Stimulated activated CD8-positive, alpha-beta memory T cell treated with anti-CD3 and anti-CD28 coated beads, Interleukin-2, amount 100 ng/mL, for 48 hours (primary cell): ENCODE measurements at regions not wholly inside any gene's neighbourhood (a gene's known extent, or its start where the extent isn't known, plus 50 kb on each side); places are given as distances from the start of the nearest gene placed in this dataset.
"Not testable (repeated sequence)": the region's sequence is repeated elsewhere in the genome, so short reads cannot be mapped to it uniquely, and the experiment has no call there.

Experiments used
- DNase-seq, 2 donors: peaks; one replicate each; pipeline ENCODE4 v3.0.0-alpha.2; 2020; ENCODE audit warnings: low read depth in 2 of 2

DNA sequence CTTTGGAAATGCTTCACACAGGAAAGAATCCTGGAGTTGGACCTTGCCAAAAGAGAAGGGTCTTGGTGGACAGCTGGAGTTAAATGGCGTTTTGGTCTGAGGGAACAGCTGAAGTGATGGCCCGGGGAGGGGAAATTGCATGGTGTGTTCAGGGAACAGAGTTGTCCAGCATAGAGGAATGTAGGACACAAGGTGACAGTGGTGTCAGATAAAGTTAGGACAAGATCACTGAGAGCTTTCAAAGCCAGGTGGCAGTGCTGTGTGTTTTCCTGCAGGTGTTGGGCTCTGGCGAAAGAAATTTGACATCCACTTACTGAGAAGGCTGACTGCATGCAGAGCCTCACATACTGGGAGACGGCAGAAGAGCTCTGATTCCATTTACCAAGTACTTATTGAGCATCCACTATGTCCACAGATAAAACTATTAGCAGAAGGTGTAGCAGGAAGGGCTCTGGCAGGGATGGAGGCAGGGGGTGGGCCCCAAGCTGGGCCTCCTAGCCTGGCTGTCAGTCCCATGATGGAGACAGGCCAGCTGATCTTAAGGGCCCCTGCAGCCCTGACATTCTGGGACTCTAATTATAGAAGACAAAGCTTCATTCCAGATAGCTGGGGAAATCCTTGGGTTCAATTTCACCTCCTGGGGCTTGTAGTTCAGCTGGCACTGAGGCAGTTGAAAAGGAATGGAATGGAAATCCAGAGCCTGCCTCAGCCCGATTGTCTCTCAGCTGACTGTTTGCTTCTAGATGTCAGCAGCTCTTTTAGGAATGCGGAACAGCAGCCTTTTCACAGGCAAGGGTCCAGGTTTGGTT is 150.2 kb upstream of the MAMLD1 start:
- no peak for DNase-seq

DNA sequence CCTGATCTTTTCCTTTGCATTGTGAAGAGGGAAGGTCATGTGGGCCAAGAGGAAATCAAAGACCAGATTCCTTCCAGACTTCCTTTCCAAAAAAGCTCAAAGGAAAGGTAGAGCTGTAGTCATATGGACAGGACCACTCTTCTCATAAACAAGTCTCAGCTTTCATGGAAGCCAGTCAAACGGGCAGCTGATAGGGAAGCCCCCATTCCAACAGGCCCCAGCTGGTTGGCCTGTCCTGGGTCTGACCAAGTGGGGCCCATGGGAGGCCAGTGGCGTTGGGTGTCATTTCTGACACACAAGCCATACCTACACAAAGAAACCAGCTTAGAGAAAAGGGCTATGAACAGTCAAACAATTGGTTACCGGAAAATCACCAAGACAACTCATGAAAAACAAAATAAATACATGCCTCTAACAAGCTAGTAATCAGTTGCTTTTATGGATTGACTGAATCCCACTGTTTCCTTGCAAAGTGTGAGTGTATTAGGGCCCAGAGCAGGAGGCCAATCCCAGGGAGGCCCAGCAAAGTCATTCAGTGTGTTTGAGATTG is 149.6 kb upstream of the MAMLD1 start:
- DNase-seq: no peak

DNA sequence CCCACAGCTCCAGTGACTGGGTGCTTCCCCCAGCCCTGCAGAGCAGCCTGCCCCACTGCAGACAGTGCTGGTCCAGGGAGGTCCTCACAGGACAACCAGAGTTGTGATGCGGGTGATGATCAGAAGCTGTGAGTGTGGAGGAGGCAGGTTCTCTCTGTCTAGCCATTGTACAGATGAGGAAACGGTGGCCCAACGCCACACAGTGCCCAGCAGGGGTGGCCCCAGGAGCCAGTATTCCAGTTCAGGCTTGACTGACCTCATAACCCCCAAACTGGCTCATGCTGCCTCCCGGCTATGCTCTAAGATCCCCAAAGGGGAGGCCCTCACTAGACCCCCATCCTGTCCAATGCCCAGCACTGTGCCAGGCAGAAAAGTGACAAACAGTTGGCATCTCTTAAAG is 147.1 kb upstream of the MAMLD1 start:
- not testable (repeated sequence) for DNase-seq

DNA sequence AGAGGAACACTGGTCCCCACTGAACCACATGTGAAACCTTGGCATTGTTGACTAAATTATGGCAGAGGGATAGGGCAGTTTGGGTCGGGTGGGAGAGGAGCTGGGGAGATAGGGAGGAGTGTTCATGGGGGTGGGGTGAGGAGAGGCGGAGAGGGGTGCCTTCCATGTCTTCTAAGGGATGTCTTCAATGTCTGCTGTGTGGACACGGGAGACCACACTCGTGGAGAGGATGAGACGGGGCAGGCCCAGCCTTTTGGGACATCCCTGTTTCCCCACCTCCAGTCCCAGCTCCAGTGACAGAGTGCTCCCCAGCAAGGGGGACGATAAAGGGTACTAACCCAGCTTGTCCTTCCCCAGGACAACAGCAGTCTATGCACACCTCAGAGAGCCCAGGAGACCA is 146.4 kb upstream of the MAMLD1 start:
- no peak for DNase-seq

DNA sequence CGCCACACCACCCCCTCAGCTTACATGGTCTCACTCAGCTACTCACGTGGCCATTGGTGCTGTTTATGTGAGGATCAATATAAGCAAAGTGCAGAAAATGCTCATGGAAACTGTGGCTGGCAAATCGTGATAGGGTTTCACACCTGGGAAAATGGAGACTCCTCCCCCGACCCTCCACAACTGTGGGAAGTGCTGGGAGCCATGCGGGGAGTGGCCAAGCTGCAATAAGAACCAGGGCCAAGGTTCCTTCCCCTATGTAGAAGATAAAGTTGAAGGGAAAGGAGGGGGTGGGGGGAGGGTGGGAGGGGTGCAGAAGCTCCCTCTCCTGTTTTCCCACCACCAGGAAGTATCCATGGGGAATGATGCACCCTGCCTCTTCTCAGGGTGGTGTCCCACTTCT is 145.5 kb upstream of the MAMLD1 start:
- DNase-seq: no peak

DNA sequence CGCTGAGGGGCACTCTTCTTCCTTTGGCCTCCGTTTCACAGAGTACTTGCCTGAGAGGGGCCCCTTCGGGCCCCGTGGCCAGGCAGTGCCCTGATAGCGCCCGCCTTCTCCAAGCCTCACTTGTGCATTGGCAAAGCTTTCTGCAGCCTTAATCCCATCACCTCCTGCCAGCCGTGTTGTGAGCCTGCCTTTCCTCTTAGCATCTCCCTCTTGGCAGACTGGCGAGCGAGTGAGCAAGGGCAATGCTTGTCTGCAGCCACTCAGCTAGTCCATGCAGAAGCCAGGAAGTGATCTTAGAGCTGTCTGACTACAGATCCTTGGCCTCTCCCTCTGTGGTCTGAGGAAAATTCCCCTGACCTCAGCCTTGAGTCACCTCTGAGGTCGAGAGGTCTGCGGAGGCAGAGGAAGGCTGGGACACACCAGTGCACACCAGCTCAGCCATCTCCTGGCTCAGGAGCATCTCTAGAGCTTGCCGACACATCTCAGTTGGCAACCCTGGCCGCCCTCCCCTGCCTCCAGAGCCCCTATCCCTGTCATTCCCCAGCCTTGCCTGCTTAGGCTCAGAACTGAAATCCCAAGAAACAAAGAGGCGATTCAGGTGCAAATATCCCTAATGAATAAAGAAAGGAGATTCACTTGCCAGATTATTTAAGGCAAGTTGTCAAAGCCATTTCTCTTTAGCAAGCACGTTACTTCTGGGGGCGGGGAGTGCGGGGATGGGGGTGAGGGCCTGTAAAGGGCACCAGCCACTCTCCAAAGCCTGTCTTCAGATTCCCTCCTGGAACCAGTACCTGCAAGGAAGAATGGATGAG is 143.5 kb upstream of the MAMLD1 start:
- no peak for DNase-seq

DNA sequence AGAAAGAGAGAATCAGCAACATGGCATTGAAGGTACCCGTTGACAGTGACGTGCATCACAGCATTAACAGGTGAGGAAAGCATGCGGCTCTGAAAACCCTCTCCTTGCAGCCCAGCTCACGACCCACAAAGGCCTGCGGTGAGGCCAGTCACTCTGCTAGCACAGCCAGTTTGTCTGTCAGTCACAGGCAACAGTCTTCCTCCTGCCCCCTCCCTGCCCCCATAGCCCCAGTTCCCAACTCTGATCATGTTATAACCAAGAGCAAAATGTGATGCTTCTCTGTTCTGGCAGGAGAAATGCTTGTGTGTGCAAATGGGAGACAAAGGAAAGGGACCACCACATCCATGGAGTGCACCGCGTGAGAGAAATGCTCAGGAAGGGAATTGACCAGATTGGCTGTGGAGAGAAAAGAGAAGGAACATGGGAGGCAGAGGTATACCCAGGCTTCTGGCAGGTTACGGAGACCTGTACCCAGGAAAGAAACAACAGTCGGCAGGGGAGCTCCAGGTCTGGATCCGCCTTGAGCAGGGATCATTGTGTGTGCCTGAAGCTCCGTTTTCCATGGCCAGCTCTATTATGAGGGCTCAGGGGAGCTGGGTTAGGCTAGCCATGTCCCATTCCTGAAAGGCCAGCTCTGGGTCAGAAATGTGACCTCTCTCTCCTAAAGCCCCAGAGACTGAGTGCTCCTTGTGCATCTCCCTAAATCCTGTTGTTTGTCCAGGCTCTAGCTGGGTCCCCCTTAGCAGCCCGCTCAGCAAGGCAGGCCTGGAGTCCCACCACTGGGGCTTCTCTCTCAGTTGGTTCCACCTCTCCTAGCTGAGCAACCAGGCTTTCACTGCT is 139.7 kb upstream of the MAMLD1 start:
- no peak for DNase-seq

DNA sequence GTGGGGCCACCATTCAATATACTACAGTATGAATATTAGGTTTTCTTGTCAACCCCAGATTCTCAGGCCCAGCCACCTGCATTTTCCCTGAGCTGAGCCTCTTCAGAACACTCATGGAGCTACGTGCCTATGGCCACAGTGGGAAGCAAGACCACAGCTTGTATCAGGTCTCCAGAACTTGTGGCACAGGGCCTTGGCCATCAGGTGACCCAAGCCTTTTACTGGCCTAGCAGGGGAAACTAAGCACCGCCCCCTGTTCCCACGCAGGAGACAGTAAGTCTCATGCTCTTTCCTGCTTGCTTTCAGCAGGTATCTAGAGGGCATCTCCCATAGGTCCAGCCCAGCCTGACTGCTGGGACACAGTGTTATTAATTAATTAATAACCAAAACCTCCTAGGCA is 138.4 kb upstream of the MAMLD1 start:
- no peak for DNase-seq

DNA sequence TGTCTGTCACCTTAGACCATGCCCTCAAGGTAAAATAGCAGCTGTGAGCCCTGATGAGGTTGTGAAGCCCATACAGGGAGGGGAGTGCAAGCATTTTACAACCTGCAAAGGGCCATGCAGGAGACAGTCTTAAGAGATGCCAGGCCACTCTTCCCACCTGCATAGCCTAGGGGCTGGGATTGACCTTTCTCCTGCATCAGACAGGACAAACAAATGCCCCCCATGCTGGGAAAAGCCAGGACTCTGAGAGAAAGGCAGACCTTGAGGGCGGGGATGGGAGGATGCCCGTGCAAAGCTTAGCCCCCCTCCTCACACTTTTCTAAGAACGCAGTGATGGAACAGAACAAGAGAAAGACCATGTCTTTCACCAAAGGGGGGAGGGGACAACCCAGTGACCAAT is 137.9 kb upstream of the MAMLD1 start:
- DNase-seq: no peak

DNA sequence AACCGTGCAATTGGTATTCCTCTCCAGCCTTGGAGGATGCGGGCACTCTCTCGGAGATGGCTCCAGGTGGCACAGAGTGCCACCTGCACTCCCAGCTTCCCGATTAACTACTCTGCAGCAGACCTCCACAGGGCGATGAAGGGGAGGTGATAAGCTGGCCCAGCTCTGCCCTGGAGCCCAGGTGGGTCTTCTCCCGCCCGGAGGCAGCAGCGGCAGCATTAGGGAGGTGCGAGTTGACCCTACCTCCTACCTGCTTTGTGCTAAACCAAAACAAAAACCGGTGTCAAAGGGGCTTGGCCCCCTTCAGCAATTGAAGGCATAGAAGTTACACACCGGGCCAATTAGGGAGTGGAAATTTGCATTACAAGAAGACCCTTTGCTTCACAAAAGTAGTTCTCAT is 137.4 kb upstream of the MAMLD1 start:
- DNase-seq: no peak

DNA sequence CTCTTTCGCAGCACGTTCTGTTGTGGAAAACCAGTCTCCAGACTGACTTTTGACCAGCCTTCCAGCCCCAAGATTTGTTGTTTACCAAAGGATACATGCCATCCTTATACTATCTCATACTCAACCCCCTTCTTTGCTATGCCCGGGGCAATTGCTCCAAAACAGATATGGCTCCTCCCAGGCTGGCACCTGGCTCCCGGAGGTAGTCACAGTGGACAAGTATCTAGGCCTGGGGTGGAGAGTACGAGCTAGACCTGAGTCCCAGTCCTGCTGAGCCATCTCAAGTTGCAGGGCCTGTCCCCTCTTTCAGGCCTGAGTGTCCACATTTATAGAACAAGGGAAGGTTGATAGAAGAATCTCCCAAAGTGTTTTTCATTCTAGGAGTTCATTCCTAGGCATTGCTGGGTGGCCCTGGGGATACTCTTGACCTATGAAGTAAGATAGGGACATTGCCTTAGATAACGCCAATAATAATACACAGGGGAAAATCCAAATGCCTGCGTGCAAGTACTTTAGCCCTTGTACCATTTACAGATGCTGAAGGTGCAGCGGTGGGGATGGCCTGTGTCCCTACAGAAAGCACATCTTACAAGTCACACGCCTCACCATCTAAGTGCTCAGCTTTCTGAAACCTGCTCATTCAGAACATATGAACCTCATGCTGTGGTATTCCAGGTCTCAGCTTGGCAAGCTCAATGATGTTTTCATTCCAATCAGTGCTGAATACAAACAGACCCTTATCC is 136.7 kb upstream of the MAMLD1 start:
- no peak for DNase-seq

DNA sequence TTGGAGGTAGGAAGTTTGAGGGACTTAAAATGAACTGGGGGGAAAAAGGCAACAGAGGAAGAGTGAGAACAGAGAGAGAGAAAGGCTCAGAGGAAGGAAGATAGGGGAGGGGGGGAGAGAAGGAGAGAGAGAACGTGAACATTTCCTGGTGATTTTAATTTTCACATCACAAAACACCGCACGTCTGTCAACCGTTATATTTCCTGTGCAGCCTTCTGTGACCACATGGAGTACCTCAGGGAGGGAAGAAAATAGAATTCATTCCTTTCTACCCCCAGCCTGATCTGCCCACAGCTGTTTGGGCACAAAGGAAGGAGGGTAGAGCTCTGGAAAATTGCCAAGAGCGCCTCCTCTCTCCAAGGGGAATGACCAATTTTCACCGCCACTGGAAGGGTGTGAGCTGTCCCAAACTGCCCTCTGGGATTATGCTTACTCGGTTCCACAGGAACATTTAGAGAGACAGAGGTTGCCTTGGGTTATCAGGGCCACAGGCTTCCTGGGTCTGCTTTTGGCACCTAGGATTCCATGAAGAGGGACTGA is 135.7 kb upstream of the MAMLD1 start:
- no peak for DNase-seq

DNA sequence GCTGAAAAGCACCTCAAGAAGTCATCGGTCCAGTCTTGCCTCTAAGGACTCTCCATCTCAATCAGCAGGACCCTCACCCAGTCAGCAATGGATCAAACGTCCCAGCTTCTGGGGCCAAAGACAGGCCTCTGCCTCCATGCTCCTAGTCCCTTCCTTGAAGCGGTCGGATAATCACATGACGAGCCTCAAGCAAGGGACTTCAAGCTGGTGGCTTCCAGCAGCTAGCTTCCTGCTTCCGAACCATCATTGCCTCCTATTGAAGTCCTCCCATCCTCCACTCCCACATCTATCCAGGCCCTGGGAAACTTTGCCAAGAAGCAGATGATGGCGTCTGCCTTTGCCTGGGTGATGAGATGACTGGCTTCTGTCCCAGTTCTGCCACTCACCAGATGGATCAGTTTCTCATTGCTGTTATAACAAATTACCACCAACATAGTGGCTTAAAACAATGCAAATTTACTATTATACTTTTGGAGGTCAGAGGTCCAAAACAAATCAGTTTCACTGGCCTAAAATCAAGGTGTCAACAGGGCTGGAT is 135.2 kb upstream of the MAMLD1 start:
- DNase-seq: no peak

DNA sequence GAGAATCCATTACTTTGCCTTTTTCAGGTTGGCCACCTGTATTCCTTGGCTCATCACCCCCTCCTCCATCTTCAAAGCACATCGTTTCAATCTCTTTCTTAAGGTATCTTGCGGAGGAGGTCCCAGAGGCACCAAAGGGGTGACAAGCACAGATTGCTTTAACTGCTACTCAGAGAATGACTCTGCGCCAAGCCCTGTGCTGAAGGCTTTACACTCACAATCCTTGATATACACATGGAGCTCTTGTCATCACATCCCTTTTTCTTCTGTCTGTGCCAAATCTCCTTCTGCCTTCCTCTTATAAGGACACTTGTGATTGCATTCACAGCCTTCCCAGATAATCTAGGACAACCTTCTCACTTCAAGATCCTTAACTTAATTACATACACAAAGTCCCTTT is 134.7 kb upstream of the MAMLD1 start:
- DNase-seq: no peak

DNA sequence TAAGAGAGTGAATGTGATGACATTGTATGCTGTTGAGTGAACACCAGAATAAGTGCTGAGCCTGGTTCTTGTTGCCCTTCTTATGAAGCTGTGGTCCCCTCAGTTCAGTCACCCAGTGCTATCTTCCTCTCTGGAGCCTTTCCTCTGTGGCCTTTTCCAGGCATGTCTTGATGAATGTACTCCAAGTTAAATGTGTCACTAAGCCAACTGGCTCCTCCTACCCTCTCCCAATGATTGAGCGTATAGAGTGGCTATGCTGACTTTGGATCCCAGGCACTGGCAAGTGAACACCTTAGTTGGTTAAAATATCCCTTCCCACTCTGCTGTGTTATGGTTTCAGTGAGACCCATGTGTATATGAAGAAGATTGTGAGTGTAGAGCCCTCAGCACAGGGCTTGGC is 134.1 kb upstream of the MAMLD1 start:
- no peak for DNase-seq

DNA sequence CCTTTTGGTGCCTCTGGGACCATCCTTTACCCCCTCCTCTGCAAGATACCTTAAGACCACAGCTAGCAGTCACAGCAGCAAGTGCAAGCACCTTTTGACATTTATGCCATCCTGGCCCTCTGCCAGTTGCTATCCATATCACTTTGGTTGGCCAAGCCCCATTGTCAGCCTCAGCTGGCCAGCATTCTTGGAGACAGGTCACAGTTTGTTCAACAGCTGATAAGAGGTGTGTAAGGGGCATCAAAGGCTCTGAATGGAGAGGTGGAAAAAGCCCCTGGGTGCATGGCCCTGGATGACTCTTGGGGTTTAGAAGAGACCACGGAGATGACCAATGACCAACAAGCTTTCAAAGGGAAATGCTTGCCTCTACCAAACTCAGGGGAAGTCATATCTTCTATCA is 133.6 kb upstream of the MAMLD1 start:
- no peak for DNase-seq

DNA sequence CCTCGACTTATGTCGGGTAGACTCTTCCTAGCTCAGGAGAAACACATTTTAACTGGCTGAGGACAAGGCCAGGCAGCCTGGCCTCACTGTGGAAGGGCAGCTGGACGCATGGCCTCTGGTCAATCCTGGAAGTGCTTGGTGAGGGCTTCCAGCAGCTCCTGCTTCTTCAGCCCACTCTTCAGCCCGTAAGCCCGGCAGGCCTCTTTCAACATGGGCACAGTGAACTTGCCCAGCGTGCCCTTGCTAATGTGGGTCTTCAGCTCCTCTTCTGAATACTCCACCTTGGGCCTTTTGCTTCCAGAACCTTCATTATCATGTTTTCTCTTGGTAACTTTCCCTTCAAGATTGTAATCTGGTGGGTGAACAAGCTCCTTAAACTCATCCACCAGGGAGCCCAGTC is 132.2 kb upstream of the MAMLD1 start:
- not testable (repeated sequence) for DNase-seq

DNA sequence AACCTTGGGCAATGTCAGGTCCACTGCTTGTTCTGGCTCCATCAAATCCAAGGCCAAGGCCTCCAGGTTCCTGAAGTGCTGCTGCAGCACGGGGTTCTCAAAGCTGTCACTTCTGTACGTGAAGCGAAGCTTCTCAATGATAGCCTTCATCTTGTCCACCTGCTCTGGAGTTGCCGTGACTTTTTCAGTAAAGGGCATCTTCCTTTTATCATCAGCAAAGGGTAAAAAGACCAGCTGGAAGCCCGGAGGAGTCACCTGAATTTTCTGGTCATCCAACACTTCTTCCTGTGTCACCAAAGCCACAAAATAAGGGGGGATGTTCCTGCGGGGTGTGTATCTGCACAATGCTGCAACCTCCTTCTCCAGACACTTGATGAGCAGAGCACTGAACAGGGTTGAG is 131.7 kb upstream of the MAMLD1 start:
- not testable (repeated sequence) for DNase-seq

DNA sequence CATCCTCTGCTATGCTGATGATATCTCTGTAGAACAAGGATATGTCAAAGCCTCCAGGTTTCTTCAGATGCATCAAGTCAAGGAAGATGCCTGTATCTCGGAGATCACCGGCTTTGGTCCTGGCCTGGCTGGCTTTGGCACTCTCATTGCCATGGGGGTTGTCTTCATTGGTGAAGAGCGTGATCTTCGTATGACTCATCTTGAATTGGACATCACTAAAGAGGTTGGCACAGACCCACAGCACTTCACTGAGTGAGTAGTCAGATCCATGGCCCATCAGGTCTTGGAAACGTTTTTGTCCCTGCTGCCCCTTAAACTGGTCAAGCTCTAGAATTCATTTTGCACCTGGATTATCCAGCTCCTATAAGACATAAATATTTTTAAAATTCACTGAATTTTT is 130.9 kb upstream of the MAMLD1 start:
- DNase-seq: not testable (repeated sequence)

DNA sequence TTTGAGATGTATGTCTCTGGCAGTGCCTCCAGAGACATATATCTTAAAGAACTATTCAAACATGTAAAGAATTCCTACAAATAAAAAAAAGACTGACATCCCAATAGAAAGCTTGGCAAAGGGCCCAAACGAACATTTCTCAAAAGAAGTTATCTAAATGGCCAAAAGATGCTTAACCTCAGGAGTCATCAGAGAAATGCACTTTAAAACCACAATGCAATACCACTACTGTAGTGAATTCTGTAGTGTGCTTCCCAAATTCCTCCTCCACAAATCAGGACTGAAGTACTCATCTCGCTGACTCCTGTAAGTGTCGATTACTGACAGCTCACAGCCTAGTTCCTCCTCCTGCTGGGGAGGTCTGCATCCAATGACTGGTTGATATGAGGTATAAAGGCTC is 129.0 kb upstream of the MAMLD1 start:
- DNase-seq: no peak

DNA sequence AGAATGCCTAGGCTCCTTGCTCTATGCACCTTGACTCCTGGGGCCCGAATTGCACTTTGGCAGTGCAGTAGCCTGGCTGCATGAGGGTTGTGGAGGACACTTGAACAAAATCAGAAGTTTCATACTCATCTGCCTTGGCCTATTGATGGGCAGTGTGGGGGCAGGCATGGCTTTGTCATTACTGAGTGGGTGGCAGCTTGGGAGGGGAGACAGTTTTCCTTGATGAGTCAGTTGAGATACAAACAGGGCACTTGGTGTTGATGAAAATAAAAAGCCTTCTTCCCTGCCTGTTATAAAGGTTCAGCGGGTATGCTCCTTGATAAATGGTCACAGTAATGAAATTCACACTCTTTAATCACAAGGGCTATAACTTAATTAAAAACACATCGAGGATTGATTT is 126.8 kb upstream of the MAMLD1 start:
- DNase-seq: no peak
